GM23338 (cell line): ENCODE measurements at regions not wholly inside any gene's neighbourhood (a gene's known extent, or its start where the extent isn't known, plus 50 kb on each side); places are given as distances from the start of the nearest gene placed in this dataset.

Experiments
- ATAC-seq: fragments of 200-7000 bp; cut with Tn5 transposase; 3 replicates; pipeline ENCODE4 v1.9.1; 2020
- DNase-seq: peaks from one replicate; pipeline ENCODE4 v3.0.0-alpha.2; 2015; ENCODE audit warnings: low spot score
- H2AFZ ChIP-seq: fragments of 200-600 bp; sonication (generic); 2 replicates; pipeline ENCODE4 v1.8.0; 2016; ENCODE audit warnings: antibody characterized with exemption, mild to moderate bottlenecking, moderate library complexity
- H3F3A ChIP-seq: fragments of 200-600 bp; sonication (generic); replicated peaks from 2 replicates; pipeline ENCODE4 v1.8.0; 2017; ENCODE audit warnings: antibody characterized with exemption, mixed run types, low read depth
- H3K27ac ChIP-seq: fragments of 200-600 bp; sonication (generic); 2 replicates; pipeline ENCODE4 v1.6.1; 2016; ENCODE audit warnings: low read depth
- H3K27me3 ChIP-seq: fragments of 200-600 bp; sonication (generic); 2 replicates; pipeline ENCODE4 v1.8.0; 2016; ENCODE audit warnings: mild to moderate bottlenecking, mixed run types, moderate library complexity; ENCODE audit not compliant: insufficient read depth
- H3K36me3 ChIP-seq: fragments of 200-600 bp; sonication (generic); 2 replicates; pipeline ENCODE4 v1.8.0; 2016; ENCODE audit warnings: mild to moderate bottlenecking; ENCODE audit not compliant: insufficient read depth
- H3K4me1 ChIP-seq: fragments of 200-600 bp; sonication (generic); 2 replicates; pipeline ENCODE4 v1.8.0; 2016; ENCODE audit warnings: mild to moderate bottlenecking, moderate library complexity; ENCODE audit not compliant: insufficient read depth
- H3K4me2 ChIP-seq: fragments of 200-600 bp; sonication (generic); 2 replicates; pipeline ENCODE4 v1.7.1; 2017; ENCODE audit warnings: mixed run types
- H3K4me3 ChIP-seq: fragments of 200-600 bp; sonication (generic); 2 replicates; pipeline ENCODE4 v1.6.1; 2016; ENCODE audit warnings: mixed run types
- H3K79me2 ChIP-seq: fragments of 200-600 bp; sonication (generic); replicated peaks from 2 replicates; pipeline ENCODE4 v1.8.0; 2017; ENCODE audit warnings: mild to moderate bottlenecking; ENCODE audit not compliant: insufficient read depth
- H3K9me2 ChIP-seq: fragments of 200-600 bp; sonication (generic); 2 replicates; pipeline ENCODE4 v1.8.0; 2017; ENCODE audit not compliant: insufficient read depth
- H4K20me1 ChIP-seq: fragments of 200-600 bp; sonication (generic); replicated peaks from 2 replicates; pipeline ENCODE4 v1.8.0; 2017; ENCODE audit warnings: mild to moderate bottlenecking; ENCODE audit not compliant: insufficient read depth
- H3K27ac Mint-ChIP-seq: 2 replicates; pipeline ENCODE4 v1.8.0; 2020; ENCODE audit warnings: inconsistent platforms, mild to moderate bottlenecking, moderate library complexity, mixed read lengths
- H3K27me3 Mint-ChIP-seq: 3 replicates; pipeline ENCODE4 v1.8.0; 2022; ENCODE audit warnings: low read depth, mild to moderate bottlenecking, moderate library complexity, mixed read lengths, inconsistent platforms; ENCODE audit not compliant: insufficient read depth, poor library complexity
- H3K36me3 Mint-ChIP-seq: 3 replicates; pipeline ENCODE4 v1.8.0; 2021; ENCODE audit warnings: low read depth, mild to moderate bottlenecking, inconsistent platforms, moderate library complexity, mixed read lengths
- H3K4me1 Mint-ChIP-seq: 3 replicates; pipeline ENCODE4 v1.8.0; 2020; ENCODE audit warnings: mild to moderate bottlenecking, inconsistent platforms, mixed read lengths
- H3K4me3 Mint-ChIP-seq: 3 replicates; pipeline ENCODE4 v1.8.0; 2021; ENCODE audit warnings: moderate library complexity, mild to moderate bottlenecking, inconsistent platforms, mixed read lengths
- H3K9me3 Mint-ChIP-seq: 3 replicates; pipeline ENCODE4 v1.8.0; 2020; ENCODE audit warnings: moderate library complexity, mild to moderate bottlenecking, inconsistent platforms, mixed read lengths
- EZH2 ChIP-seq: fragments of 200-600 bp; sonication (generic); IDR thresholded peaks from one replicate; pipeline ENCODE4 v1.8.0; 2017; ENCODE audit warnings: antibody characterized with exemption, mild to moderate bottlenecking, low read depth; ENCODE audit not compliant: unreplicated experiment
- EZH2phosphoT487 ChIP-seq: fragments of 200-600 bp; sonication (generic); IDR thresholded peaks from one replicate; pipeline ENCODE4 v1.8.1; 2018; ENCODE audit warnings: antibody characterized with exemption; ENCODE audit not compliant: unreplicated experiment
- JUNB ChIP-seq: IDR thresholded peaks from one replicate; pipeline ENCODE4 v1.6.1; 2016; ENCODE audit warnings: antibody characterized with exemption; ENCODE audit not compliant: unreplicated experiment
- NANOG ChIP-seq: IDR thresholded peaks from 2 replicates; pipeline ENCODE4 v1.6.1; 2016; ENCODE audit warnings: antibody characterized with exemption, borderline replicate concordance
- STAT1 ChIP-seq: IDR thresholded peaks from one replicate; pipeline ENCODE4 v1.6.1; 2016; ENCODE audit warnings: antibody characterized with exemption; ENCODE audit not compliant: unreplicated experiment
- ZNF114 ChIP-seq: fragments of 250-450 bp; sonication (Bioruptor Pico); IDR thresholded peaks from 2 replicates; pipeline ENCODE4 v1.5.0; 2020; ENCODE audit warnings: mild to moderate bottlenecking, moderate library complexity
- ZNF331 ChIP-seq: fragments of 250-450 bp; sonication (Bioruptor Pico); IDR thresholded peaks from 2 replicates; pipeline ENCODE4 v1.5.0; 2020; ENCODE audit warnings: low read depth, mild to moderate bottlenecking, moderate library complexity
- TF ChIP-seq, protein P1 (sequence below), 2 experiments: fragments of 200-600 bp in 1 of 2; sonication (generic) in 1 of 2; conservative IDR thresholded peaks; 2 replicates each; pipeline versions ENCODE4 v1.5.1 to v1.6.1; 2016 to 2017; ENCODE audit warnings: antibody characterized with exemption in 2 of 2, low read depth in 2 of 2, mild to moderate bottlenecking in 2 of 2, moderate library complexity in 1 of 2
- TF ChIP-seq, protein P2 (sequence below): IDR thresholded peaks from 2 replicates; pipeline ENCODE4 v1.6.1; 2016; ENCODE audit warnings: antibody characterized with exemption
- TF ChIP-seq, protein P3 (sequence below): IDR thresholded peaks from one replicate; pipeline ENCODE4 v1.6.1; 2018; ENCODE audit warnings: antibody characterized with exemption; ENCODE audit not compliant: unreplicated experiment

DNA sequence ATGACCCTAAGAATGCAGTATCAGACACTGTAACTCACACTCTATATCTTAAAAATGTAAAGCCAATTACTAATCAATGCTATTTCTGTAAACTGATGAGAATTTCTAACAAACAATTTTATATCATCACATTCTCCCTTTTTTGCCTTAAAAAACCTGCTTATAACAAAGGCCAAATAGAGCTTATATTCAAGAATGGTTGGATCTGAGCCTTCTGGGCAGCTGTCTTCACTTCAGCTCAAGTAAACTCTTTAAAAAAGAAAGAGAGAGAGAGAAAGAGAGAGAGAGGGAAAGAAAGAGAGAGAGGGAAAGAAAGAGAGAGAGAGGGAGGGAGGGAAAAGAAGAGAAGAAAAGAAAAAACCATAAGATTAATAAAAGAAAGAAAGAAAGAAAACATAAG, 231.8 kb downstream of the KCNE4 start:
- Histone ChIP-seq H3K27me3 (no peaks in the 10 kb centered on the region), H2AFZ (no peak overlapping the region), H3K36me3 (no peaks in the 10 kb centered on the region), H3K4me2 (no peak overlapping the region), H3F3A (no peaks in the 10 kb centered on the region), H3K4me1 (no peaks in the 10 kb centered on the region), H3K9me2 (peaks cover 4% of the 10 kb centered on the region; the same call in 1 of the 2 replicates), H4K20me1 (no peaks in the 10 kb centered on the region), H3K27ac (no peak overlapping the region), H3K79me2 (no peaks in the 10 kb centered on the region), H3K4me3 (no peak overlapping the region)
- no peak for ATAC-seq
- no peak for DNase-seq
- Mint-ChIP-seq H3K9me3 (peaks cover 23% of the 10 kb centered on the region; the same call in 2 of the 3 replicates), H3K4me1 (no peaks in the 10 kb centered on the region), H3K36me3 (no peaks in the 10 kb centered on the region; the same call in 2 of the 3 replicates), H3K27ac (no peak overlapping the region), H3K27me3 (no peaks in the 10 kb centered on the region), H3K4me3 (no peak overlapping the region)
- TF ChIP-seq EZH2 (no peak), JUNB (no peak)

DNA sequence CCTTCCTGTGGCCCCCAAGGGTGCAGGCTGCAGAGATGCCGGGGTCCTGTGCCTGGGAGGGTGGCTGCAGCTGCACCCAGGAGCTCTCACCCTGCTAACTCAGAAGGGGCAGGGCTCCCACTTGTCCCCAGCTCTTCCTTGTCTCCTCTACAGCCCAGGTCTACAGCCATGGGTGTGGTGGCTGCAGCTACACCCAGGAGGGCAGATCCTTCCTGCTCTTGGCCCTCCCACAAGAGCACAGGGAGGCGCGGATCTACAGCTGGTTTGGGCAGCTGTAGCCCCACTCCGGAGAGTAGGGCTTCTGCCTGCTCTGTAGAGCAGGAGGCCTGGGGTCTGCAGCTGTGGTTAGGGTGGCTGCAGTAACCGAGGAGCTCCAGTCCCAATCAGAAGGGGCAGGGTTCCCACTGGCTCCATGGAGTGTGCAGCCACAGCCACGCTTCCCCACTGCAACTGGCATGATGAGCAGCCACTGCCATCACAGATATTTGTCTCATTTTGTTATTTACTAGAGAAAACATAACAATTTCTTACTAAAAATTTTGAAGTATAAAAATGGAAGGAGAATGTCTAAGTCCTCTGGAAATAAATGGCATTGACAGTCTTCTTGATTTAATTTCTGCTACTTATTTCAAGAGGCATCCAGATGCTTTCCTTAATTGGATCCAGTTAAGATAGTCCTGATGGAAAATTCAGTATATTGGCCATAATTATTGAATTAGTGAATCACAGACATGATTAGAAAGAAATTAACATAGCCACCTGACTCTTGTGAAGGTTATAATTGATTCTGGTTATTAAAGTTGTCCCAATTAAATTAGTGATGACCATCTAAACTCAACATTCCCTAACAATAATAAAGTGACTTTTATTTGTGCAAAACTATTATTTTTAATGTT, 233.6 kb downstream of the KCNE4 start:
- Histone ChIP-seq H3K4me2 (no peak overlapping the region), H4K20me1 (no peaks in the 10 kb centered on the region), H3K4me3 (no peak overlapping the region), H3K9me2 (peaks cover 4% of the 10 kb centered on the region; the same call in 1 of the 2 replicates), H3F3A (no peaks in the 10 kb centered on the region), H3K27me3 (no peaks in the 10 kb centered on the region), H3K4me1 (no peaks in the 10 kb centered on the region), H3K27ac (no peak overlapping the region), H3K79me2 (no peaks in the 10 kb centered on the region), H2AFZ (no peak overlapping the region), H3K36me3 (no peaks in the 10 kb centered on the region)
- DNase-seq (no peak), ATAC-seq (no peak)
- Mint-ChIP-seq H3K36me3 (no peaks in the 10 kb centered on the region; the same call in 2 of the 3 replicates), H3K4me3 (no peak overlapping the region), H3K9me3 (peaks cover 23% of the 10 kb centered on the region; the same call in 2 of the 3 replicates), H3K4me1 (no peaks in the 10 kb centered on the region), H3K27ac (no peak overlapping the region), H3K27me3 (no peaks in the 10 kb centered on the region)
- TF ChIP-seq, protein P1, sequence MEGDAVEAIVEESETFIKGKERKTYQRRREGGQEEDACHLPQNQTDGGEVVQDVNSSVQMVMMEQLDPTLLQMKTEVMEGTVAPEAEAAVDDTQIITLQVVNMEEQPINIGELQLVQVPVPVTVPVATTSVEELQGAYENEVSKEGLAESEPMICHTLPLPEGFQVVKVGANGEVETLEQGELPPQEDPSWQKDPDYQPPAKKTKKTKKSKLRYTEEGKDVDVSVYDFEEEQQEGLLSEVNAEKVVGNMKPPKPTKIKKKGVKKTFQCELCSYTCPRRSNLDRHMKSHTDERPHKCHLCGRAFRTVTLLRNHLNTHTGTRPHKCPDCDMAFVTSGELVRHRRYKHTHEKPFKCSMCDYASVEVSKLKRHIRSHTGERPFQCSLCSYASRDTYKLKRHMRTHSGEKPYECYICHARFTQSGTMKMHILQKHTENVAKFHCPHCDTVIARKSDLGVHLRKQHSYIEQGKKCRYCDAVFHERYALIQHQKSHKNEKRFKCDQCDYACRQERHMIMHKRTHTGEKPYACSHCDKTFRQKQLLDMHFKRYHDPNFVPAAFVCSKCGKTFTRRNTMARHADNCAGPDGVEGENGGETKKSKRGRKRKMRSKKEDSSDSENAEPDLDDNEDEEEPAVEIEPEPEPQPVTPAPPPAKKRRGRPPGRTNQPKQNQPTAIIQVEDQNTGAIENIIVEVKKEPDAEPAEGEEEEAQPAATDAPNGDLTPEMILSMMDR (conservative IDR thresholded peaks at IDR 0.05; ENCODE audit: low read depth in 2 of 2): no peak
- TF ChIP-seq ZNF331 (CRISPR knock-in tag) (no peak), EZH2phosphoT487 (no peak), STAT1 (no peak), NANOG (no peak), JUNB (no peak), ZNF114 (CRISPR knock-in tag) (no peak), EZH2 (no peak)
- TF ChIP-seq, protein P2, sequence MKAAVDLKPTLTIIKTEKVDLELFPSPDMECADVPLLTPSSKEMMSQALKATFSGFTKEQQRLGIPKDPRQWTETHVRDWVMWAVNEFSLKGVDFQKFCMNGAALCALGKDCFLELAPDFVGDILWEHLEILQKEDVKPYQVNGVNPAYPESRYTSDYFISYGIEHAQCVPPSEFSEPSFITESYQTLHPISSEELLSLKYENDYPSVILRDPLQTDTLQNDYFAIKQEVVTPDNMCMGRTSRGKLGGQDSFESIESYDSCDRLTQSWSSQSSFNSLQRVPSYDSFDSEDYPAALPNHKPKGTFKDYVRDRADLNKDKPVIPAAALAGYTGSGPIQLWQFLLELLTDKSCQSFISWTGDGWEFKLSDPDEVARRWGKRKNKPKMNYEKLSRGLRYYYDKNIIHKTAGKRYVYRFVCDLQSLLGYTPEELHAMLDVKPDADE: no peak
- TF ChIP-seq, protein P3, sequence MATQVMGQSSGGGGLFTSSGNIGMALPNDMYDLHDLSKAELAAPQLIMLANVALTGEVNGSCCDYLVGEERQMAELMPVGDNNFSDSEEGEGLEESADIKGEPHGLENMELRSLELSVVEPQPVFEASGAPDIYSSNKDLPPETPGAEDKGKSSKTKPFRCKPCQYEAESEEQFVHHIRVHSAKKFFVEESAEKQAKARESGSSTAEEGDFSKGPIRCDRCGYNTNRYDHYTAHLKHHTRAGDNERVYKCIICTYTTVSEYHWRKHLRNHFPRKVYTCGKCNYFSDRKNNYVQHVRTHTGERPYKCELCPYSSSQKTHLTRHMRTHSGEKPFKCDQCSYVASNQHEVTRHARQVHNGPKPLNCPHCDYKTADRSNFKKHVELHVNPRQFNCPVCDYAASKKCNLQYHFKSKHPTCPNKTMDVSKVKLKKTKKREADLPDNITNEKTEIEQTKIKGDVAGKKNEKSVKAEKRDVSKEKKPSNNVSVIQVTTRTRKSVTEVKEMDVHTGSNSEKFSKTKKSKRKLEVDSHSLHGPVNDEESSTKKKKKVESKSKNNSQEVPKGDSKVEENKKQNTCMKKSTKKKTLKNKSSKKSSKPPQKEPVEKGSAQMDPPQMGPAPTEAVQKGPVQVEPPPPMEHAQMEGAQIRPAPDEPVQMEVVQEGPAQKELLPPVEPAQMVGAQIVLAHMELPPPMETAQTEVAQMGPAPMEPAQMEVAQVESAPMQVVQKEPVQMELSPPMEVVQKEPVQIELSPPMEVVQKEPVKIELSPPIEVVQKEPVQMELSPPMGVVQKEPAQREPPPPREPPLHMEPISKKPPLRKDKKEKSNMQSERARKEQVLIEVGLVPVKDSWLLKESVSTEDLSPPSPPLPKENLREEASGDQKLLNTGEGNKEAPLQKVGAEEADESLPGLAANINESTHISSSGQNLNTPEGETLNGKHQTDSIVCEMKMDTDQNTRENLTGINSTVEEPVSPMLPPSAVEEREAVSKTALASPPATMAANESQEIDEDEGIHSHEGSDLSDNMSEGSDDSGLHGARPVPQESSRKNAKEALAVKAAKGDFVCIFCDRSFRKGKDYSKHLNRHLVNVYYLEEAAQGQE: no peak
